Natural killer cell treated with Interleukin-12 subunit alpha and Interleukin-12 subunit beta and Interleukin-15 and Interleukin-18, amount 100 ng/mL, for 72 hours (primary cell): ENCODE measurements at regions not wholly inside any gene's neighbourhood (a gene's known extent, or its start where the extent isn't known, plus 50 kb on each side); places are given as distances from the start of the nearest gene placed in this dataset.

Experiments
- ATAC-seq, 2 donors: fragments of 150-1000 bp; cut with Tn5 transposase in 1 of 2; sonication (Bioruptor Pico), chemical (Tn5 transposase) in 1 of 2; 2 replicates each; pipeline ENCODE4 v1.10.0; 2021
- DNase-seq: peaks from one replicate; pipeline ENCODE4 v3.0.0; 2022; ENCODE audit warnings: low spot score
- H3K27ac Mint-ChIP-seq, 2 donors: 1 replicate in 1 of 2; 2 replicates in 1 of 2; pipeline ENCODE4 v1.8.0; 2022; ENCODE audit warnings: mixed read lengths in 2 of 2, mild to moderate bottlenecking in 1 of 2, moderate library complexity in 1 of 2
- H3K27me3 Mint-ChIP-seq, 2 donors: 1 replicate in 1 of 2; 2 replicates in 1 of 2; pipeline ENCODE4 v1.8.0; 2022; ENCODE audit warnings: mixed read lengths in 2 of 2
- H3K36me3 Mint-ChIP-seq: one replicate; pipeline ENCODE4 v1.8.0; 2022; ENCODE audit warnings: mixed read lengths
- H3K4me1 Mint-ChIP-seq, 2 donors: 1 replicate in 1 of 2; 2 replicates in 1 of 2; pipeline ENCODE4 v1.8.0; 2022; ENCODE audit warnings: low read depth in 2 of 2, mixed read lengths in 2 of 2, mild to moderate bottlenecking in 1 of 2
- H3K4me3 Mint-ChIP-seq: one replicate; pipeline ENCODE4 v1.8.0; 2022; ENCODE audit warnings: mixed read lengths
- H3K9me3 Mint-ChIP-seq: 2 replicates; pipeline ENCODE4 v1.8.0; 2022; ENCODE audit warnings: mixed read lengths

- no peaks in the 10 kb centered on the region for H3K4me1 Mint-ChIP-seq
- no peaks in the 10 kb centered on the region for H3K36me3 Mint-ChIP-seq
- ATAC-seq (no peak), DNase-seq (no peak)
- H3K9me3 Mint-ChIP-seq: no peaks in the 10 kb centered on the region
- H3K4me3 Mint-ChIP-seq: no peak overlapping the region
- peaks cover 2 to 12% of the 10 kb centered on the region in 2 donors for H3K27me3 Mint-ChIP-seq
- H3K27ac Mint-ChIP-seq: no peak overlapping the region
Measured at GRCh38 chr5:2008851-2009629, 126.3 kb upstream of the IRX4 start.

- Mint-ChIP-seq H3K36me3 (no peaks in the 10 kb centered on the region), H3K4me3 (no peak overlapping the region), H3K27ac (no peak overlapping the region)
Measured at GRCh38 chr5:2007878-2008501, 125.3 kb upstream of the IRX4 start.

GRCh38 chr5:2007496-2007877 lies 124.8 kb upstream of the IRX4 start:
- no peaks in the 10 kb centered on the region for H3K36me3 Mint-ChIP-seq
- DNase-seq: no peak

More at GRCh38 chr5:2007878-2008501, 125.3 kb upstream of the IRX4 start:
- H3K9me3 Mint-ChIP-seq: no peaks in the 10 kb centered on the region
- DNase-seq (no peak), ATAC-seq (no peak)
- H3K27me3 Mint-ChIP-seq: peaks cover 5 to 7% of the 10 kb centered on the region in 2 donors
- no peaks in the 10 kb centered on the region for H3K4me1 Mint-ChIP-seq

GRCh38 chr5:2006971-2007291 lies 124.2 kb upstream of the IRX4 start:
- Mint-ChIP-seq H3K4me3 (no peak overlapping the region), H3K36me3 (no peaks in the 10 kb centered on the region), H3K27me3 (peaks cover 7 to 8% of the 10 kb centered on the region in 2 donors), H3K9me3 (no peaks in the 10 kb centered on the region), H3K27ac (no peak overlapping the region), H3K4me1 (no peaks in the 10 kb centered on the region)
- ATAC-seq (no peak), DNase-seq (no peak)

More at GRCh38 chr5:2007496-2007877, 124.8 kb upstream of the IRX4 start:
- H3K27me3 Mint-ChIP-seq: peaks cover 7 to 8% of the 10 kb centered on the region in 2 donors
- no peak overlapping the region for H3K27ac Mint-ChIP-seq
- no peak overlapping the region for H3K4me3 Mint-ChIP-seq
- no peak for ATAC-seq
- no peaks in the 10 kb centered on the region for H3K4me1 Mint-ChIP-seq
- H3K9me3 Mint-ChIP-seq: no peaks in the 10 kb centered on the region

- H3K9me3 Mint-ChIP-seq: no peaks in the 10 kb centered on the region
- peaks cover 7 to 8% of the 10 kb centered on the region in 2 donors for H3K27me3 Mint-ChIP-seq
- ATAC-seq (no peak), DNase-seq (no peak)
- H3K4me1 Mint-ChIP-seq: no peaks in the 10 kb centered on the region
- H3K27ac Mint-ChIP-seq: no peak overlapping the region
- no peaks in the 10 kb centered on the region for H3K36me3 Mint-ChIP-seq
- no peak overlapping the region for H3K4me3 Mint-ChIP-seq
Measured at GRCh38 chr5:2006193-2006970, 123.7 kb upstream of the IRX4 start.

- ATAC-seq (no peak), DNase-seq (no peak)
- Mint-ChIP-seq H3K36me3 (no peaks in the 10 kb centered on the region), H3K9me3 (no peaks in the 10 kb centered on the region), H3K27me3 (peaks cover 7 to 10% of the 10 kb centered on the region in 2 donors), H3K4me3 (no peak overlapping the region), H3K4me1 (no peaks in the 10 kb centered on the region), H3K27ac (no peak overlapping the region)
Measured at GRCh38 chr5:2005101-2006041, 122.6 kb upstream of the IRX4 start.

- Mint-ChIP-seq H3K4me3 (no peak overlapping the region), H3K9me3 (no peaks in the 10 kb centered on the region), H3K4me1 (no peaks in the 10 kb centered on the region), H3K27ac (no peak overlapping the region), H3K27me3 (peaks cover 10 to 13% of the 10 kb centered on the region in 2 donors), H3K36me3 (peaks cover 1% of the 10 kb centered on the region)
- DNase-seq: no peak
- no peak for ATAC-seq
Measured at GRCh38 chr5:2003690-2004365, 121.1 kb upstream of the IRX4 start.

GRCh38 chr5:2003206-2003605 lies 120.5 kb upstream of the IRX4 start:
- peaks cover 0 to 4% of the 10 kb centered on the region in 2 donors for H3K4me1 Mint-ChIP-seq
- ATAC-seq: no peak

GRCh38 chr5:2001300-2001699 lies 118.6 kb upstream of the IRX4 start:
- Mint-ChIP-seq H3K9me3 (peaks cover 9% of the 10 kb centered on the region), H3K36me3 (peaks cover 12% of the 10 kb centered on the region), H3K27me3 (peaks cover 15 to 20% of the 10 kb centered on the region in 2 donors), H3K4me3 (no peak overlapping the region), H3K4me1 (peaks cover 3 to 9% of the 10 kb centered on the region in 2 donors), H3K27ac (no peak overlapping the region)
- no peak for DNase-seq
- ATAC-seq: peak in 1 of 2 donors; percentile 6

More at GRCh38 chr5:2003206-2003605, 120.5 kb upstream of the IRX4 start:
- DNase-seq: no peak
- peaks cover 12 to 15% of the 10 kb centered on the region in 2 donors for H3K27me3 Mint-ChIP-seq
- no peak overlapping the region for H3K4me3 Mint-ChIP-seq
- peaks cover 5% of the 10 kb centered on the region for H3K9me3 Mint-ChIP-seq
- H3K36me3 Mint-ChIP-seq: peaks cover 7% of the 10 kb centered on the region
- H3K27ac Mint-ChIP-seq: no peak overlapping the region

- DNase-seq (no peak), ATAC-seq (no peak)
- peaks cover 9% of the 10 kb centered on the region for H3K9me3 Mint-ChIP-seq
- peaks cover 12% of the 10 kb centered on the region for H3K36me3 Mint-ChIP-seq
- H3K27me3 Mint-ChIP-seq: peaks cover 15 to 20% of the 10 kb centered on the region in 2 donors
- no peak overlapping the region for H3K27ac Mint-ChIP-seq
- peaks cover 3 to 9% of the 10 kb centered on the region in 2 donors for H3K4me1 Mint-ChIP-seq
- H3K4me3 Mint-ChIP-seq: no peak overlapping the region
Measured at GRCh38 chr5:2000591-2000990, 117.9 kb upstream of the IRX4 start.

- H3K4me1 Mint-ChIP-seq: peaks cover 3 to 9% of the 10 kb centered on the region in 2 donors
- ATAC-seq (no peak), DNase-seq (no peak)
- H3K9me3 Mint-ChIP-seq: peaks cover 9% of the 10 kb centered on the region
- H3K27me3 Mint-ChIP-seq: peaks cover 13 to 23% of the 10 kb centered on the region in 2 donors
- H3K27ac Mint-ChIP-seq: no peak overlapping the region
- H3K4me3 Mint-ChIP-seq: no peak overlapping the region
- H3K36me3 Mint-ChIP-seq: peaks cover 12% of the 10 kb centered on the region
Measured at GRCh38 chr5:1999794-2000193, 117.1 kb upstream of the IRX4 start.

- ATAC-seq (no peak), DNase-seq (no peak)
- peaks cover 12% of the 10 kb centered on the region for H3K36me3 Mint-ChIP-seq
- peaks cover 16 to 33% of the 10 kb centered on the region in 2 donors for H3K27me3 Mint-ChIP-seq
- no peak overlapping the region for H3K4me3 Mint-ChIP-seq
- no peak overlapping the region for H3K27ac Mint-ChIP-seq
- H3K9me3 Mint-ChIP-seq: peaks cover 9% of the 10 kb centered on the region
- peaks cover 3 to 9% of the 10 kb centered on the region in 2 donors for H3K4me1 Mint-ChIP-seq
Measured at GRCh38 chr5:1998716-1999317, 116.1 kb upstream of the IRX4 start.
